WTC11 (cell line): ENCODE measurements at regions not wholly inside any gene's neighbourhood (a gene's known extent, or its start where the extent isn't known, plus 50 kb on each side); places are given as distances from the start of the nearest gene placed in this dataset.

Source experiments
- ATAC-seq: fragments of 200-7000 bp; cut with Tn5 transposase; 2 replicates; pipeline ENCODE4 v1.10.0; 2021; ENCODE audit warnings: mild to moderate bottlenecking, moderate library complexity
- CTCF ChIA-PET: fragments of 300-600 bp; sonication (Branson Sonifier 250); formaldehyde crosslinking; loops from one replicate; lab custom pipeline; 2021; ENCODE audit warnings: antibody characterized with exemption; lab: Charles Lee
- POLR2A ChIA-PET: fragments of 350-600 bp; sonication (Branson Sonifier 250); formaldehyde crosslinking; loops from one replicate; lab custom pipeline; 2021; ENCODE audit warnings: antibody characterized with exemption; lab: Charles Lee
- DNase-seq: peaks from one replicate; pipeline ENCODE4 v3.0.0; 2021; ENCODE audit warnings: low spot score
- H3K27ac Mint-ChIP-seq: 2 replicates; pipeline ENCODE4 v1.8.0; 2021; ENCODE audit warnings: mixed read lengths
- H3K27me3 Mint-ChIP-seq: 2 replicates; pipeline ENCODE4 v1.8.0; 2021; ENCODE audit warnings: low read depth, mild to moderate bottlenecking, moderate library complexity, mixed read lengths
- H3K36me3 Mint-ChIP-seq: 2 replicates; pipeline ENCODE4 v1.8.0; 2021; ENCODE audit warnings: mixed read lengths
- H3K4me1 Mint-ChIP-seq: 2 replicates; pipeline ENCODE4 v1.8.0; 2022; ENCODE audit warnings: mixed read lengths
- H3K4me3 Mint-ChIP-seq: 2 replicates; pipeline ENCODE4 v1.8.0; 2021; ENCODE audit warnings: mild to moderate bottlenecking, moderate library complexity, mixed read lengths
- H3K9me3 Mint-ChIP-seq: 2 replicates; pipeline ENCODE4 v1.8.0; 2021; ENCODE audit warnings: mixed read lengths
- AFF4 ChIP-seq: sonication (generic); formaldehyde crosslinking; IDR thresholded peaks from 2 replicates; pipeline ENCODE4 v1.8.1; 2023; ENCODE audit warnings: mild to moderate bottlenecking, missing genetic modification reagents, borderline replicate concordance
- E2F5 ChIP-seq: sonication (generic); formaldehyde crosslinking; IDR thresholded peaks from 2 replicates; pipeline ENCODE4 v1.8.1; 2022; ENCODE audit warnings: mild to moderate bottlenecking, moderate library complexity, missing genetic modification reagents
- HMGXB4 ChIP-seq: sonication (generic); formaldehyde crosslinking; IDR thresholded peaks from 2 replicates; pipeline ENCODE4 v1.8.1; 2023; ENCODE audit warnings: mild to moderate bottlenecking, moderate library complexity, missing genetic modification reagents
- JAZF1 ChIP-seq: fragments of 250-450 bp; sonication (Bioruptor Pico); IDR thresholded peaks from 2 replicates; pipeline ENCODE4 v1.9.0; 2021; ENCODE audit warnings: moderate library complexity, mild to moderate bottlenecking, inconsistent platforms
- MXD4 ChIP-seq: fragments of 250-450 bp; sonication (Bioruptor Pico); IDR thresholded peaks from 2 replicates; pipeline ENCODE4 v1.8.0; 2021; ENCODE audit warnings: mild to moderate bottlenecking, moderate library complexity, borderline replicate concordance
- MYBL2 ChIP-seq: sonication (generic); formaldehyde crosslinking; IDR thresholded peaks from 2 replicates; pipeline ENCODE4 v1.8.1; 2023; ENCODE audit warnings: mild to moderate bottlenecking, moderate library complexity, missing genetic modification reagents
- PRRX2 ChIP-seq: fragments of 250-450 bp; sonication (Bioruptor Pico); IDR thresholded peaks from 2 replicates; pipeline ENCODE4 v1.8.0; 2021; ENCODE audit warnings: mild to moderate bottlenecking
- SMAD3 ChIP-seq: sonication (generic); formaldehyde crosslinking; IDR thresholded peaks from 2 replicates; pipeline ENCODE4 v1.8.0; 2022; ENCODE audit warnings: missing genetic modification reagents, mild to moderate bottlenecking, borderline replicate concordance
- SMAD4 ChIP-seq: sonication (generic); formaldehyde crosslinking; IDR thresholded peaks from 2 replicates; pipeline ENCODE4 v1.8.0; 2022; ENCODE audit warnings: mild to moderate bottlenecking, missing genetic modification reagents
- ZNF263 ChIP-seq: sonication (generic); formaldehyde crosslinking; IDR thresholded peaks from 2 replicates; pipeline ENCODE4 v1.8.1; 2022; ENCODE audit warnings: low read depth, mild to moderate bottlenecking, moderate library complexity, missing genetic modification reagents
- ZNF281 ChIP-seq: sonication (generic); formaldehyde crosslinking; IDR thresholded peaks from 2 replicates; pipeline ENCODE4 v1.8.0; 2023; ENCODE audit warnings: mild to moderate bottlenecking, missing genetic modification reagents
- ZNF317 ChIP-seq: sonication (generic); formaldehyde crosslinking; IDR thresholded peaks from 2 replicates; pipeline ENCODE4 v1.8.1; 2023; ENCODE audit warnings: low read depth, mild to moderate bottlenecking, moderate library complexity, missing genetic modification reagents, borderline replicate concordance
- ZNF416 ChIP-seq: fragments of 250-450 bp; sonication (Bioruptor Pico); IDR thresholded peaks from 2 replicates; pipeline ENCODE4 v1.9.0; 2021; ENCODE audit warnings: mild to moderate bottlenecking, inconsistent platforms
- TF ChIP-seq, protein P1 (sequence below): sonication (generic); formaldehyde crosslinking; IDR thresholded peaks from 2 replicates; pipeline ENCODE4 v1.8.1; 2022; ENCODE audit warnings: missing genetic modification reagents, borderline replicate concordance
- TF ChIP-seq, protein P2 (sequence below): sonication (generic); formaldehyde crosslinking; IDR thresholded peaks from 2 replicates; pipeline ENCODE4 v1.8.0; 2022; ENCODE audit warnings: mild to moderate bottlenecking, missing genetic modification reagents
- TF ChIP-seq, protein P3 (sequence below): sonication (generic); formaldehyde crosslinking; IDR thresholded peaks from 2 replicates; pipeline ENCODE4 v1.8.1; 2022; ENCODE audit warnings: mild to moderate bottlenecking, missing genetic modification reagents, moderate library complexity, borderline replicate concordance
- TF ChIP-seq, protein P4 (sequence below): sonication (generic); formaldehyde crosslinking; IDR thresholded peaks from 2 replicates; pipeline ENCODE4 v1.8.1; 2023; ENCODE audit warnings: mild to moderate bottlenecking, missing genetic modification reagents, moderate library complexity

- TF ChIP-seq, protein P1, sequence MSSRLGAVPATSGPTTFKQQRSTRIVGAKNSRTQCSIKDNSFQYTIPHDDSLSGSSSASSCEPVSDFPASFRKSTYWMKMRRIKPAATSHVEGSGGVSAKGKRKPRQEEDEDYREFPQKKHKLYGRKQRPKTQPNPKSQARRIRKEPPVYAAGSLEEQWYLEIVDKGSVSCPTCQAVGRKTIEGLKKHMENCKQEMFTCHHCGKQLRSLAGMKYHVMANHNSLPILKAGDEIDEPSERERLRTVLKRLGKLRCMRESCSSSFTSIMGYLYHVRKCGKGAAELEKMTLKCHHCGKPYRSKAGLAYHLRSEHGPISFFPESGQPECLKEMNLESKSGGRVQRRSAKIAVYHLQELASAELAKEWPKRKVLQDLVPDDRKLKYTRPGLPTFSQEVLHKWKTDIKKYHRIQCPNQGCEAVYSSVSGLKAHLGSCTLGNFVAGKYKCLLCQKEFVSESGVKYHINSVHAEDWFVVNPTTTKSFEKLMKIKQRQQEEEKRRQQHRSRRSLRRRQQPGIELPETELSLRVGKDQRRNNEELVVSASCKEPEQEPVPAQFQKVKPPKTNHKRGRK = no peak
Observed at GRCh38 chr6:20031342-20031741, 180.9 kb downstream of the MBOAT1 start (continued).

GRCh38 chr6:20033697-20034407 lies 178.4 kb downstream of the MBOAT1 start:
- CTCF ChIA-PET = interaction anchor here (1.8 kb wide), 1 partner anchor 92 kb away, joined by 5 read pairs; no protein-coding TSS in a partner anchor
- Mint-ChIP-seq H3K36me3 (peaks cover 15% of the 10 kb centered on the region), H3K27me3 (no peaks in the 10 kb centered on the region; the same call in 1 of the 2 replicates), H3K4me3 (no peak overlapping the region), H3K9me3 (peaks cover 22% of the 10 kb centered on the region), H3K27ac (no peak overlapping the region), H3K4me1 (peaks cover 22% of the 10 kb centered on the region)
- POLR2A ChIA-PET = no interaction called here
- DNase-seq (no peak), ATAC-seq (no peak; the same call in 1 of the 2 replicates)
- TF ChIP-seq SMAD3 = no peak
- TF ChIP-seq E2F5 = no peak
- TF ChIP-seq MXD4 (CRISPR knock-in tag) = no peak
- TF ChIP-seq, protein P1 = no peak
- no peak for TF ChIP-seq ZNF281 (CRISPR knock-in tag)
- TF ChIP-seq PRRX2 (CRISPR knock-in tag) = no peak
- no peak for TF ChIP-seq AFF4 (CRISPR knock-in tag)
- no peak for TF ChIP-seq ZNF317 (CRISPR knock-in tag)

GRCh38 chr6:20034408-20034769 lies 177.9 kb downstream of the MBOAT1 start:
- Mint-ChIP-seq H3K9me3 (peaks cover 28% of the 10 kb centered on the region), H3K27ac (no peak overlapping the region)
- no peak for TF ChIP-seq JAZF1 (CRISPR knock-in tag)
- TF ChIP-seq, protein P2, sequence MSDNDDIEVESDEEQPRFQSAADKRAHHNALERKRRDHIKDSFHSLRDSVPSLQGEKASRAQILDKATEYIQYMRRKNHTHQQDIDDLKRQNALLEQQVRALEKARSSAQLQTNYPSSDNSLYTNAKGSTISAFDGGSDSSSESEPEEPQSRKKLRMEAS (CRISPR knock-in tag) = no peak
- no peak for TF ChIP-seq ZNF263 (CRISPR knock-in tag)
- no peak for TF ChIP-seq ZNF416 (CRISPR knock-in tag)
- TF ChIP-seq, protein P3, sequence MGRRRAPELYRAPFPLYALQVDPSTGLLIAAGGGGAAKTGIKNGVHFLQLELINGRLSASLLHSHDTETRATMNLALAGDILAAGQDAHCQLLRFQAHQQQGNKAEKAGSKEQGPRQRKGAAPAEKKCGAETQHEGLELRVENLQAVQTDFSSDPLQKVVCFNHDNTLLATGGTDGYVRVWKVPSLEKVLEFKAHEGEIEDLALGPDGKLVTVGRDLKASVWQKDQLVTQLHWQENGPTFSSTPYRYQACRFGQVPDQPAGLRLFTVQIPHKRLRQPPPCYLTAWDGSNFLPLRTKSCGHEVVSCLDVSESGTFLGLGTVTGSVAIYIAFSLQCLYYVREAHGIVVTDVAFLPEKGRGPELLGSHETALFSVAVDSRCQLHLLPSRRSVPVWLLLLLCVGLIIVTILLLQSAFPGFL = no peak
- TF ChIP-seq SMAD4 (CRISPR knock-in tag) = no peak
- no peak for TF ChIP-seq MYBL2
- no peak for TF ChIP-seq HMGXB4
- TF ChIP-seq, protein P4, sequence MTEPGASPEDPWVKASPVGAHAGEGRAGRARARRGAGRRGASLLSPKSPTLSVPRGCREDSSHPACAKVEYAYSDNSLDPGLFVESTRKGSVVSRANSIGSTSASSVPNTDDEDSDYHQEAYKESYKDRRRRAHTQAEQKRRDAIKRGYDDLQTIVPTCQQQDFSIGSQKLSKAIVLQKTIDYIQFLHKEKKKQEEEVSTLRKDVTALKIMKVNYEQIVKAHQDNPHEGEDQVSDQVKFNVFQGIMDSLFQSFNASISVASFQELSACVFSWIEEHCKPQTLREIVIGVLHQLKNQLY (CRISPR knock-in tag) = no peak

More at GRCh38 chr6:20034408-20034769, 177.9 kb downstream of the MBOAT1 start:
- DNase-seq = no peak
- ChIA-PET CTCF (interaction anchor here (0.6 kb wide), 1 partner anchor 13 kb away, joined by 3 read pairs; no protein-coding TSS in a partner anchor), POLR2A (no interaction called here)
- Mint-ChIP-seq H3K27me3 (no peaks in the 10 kb centered on the region; the same call in 1 of the 2 replicates), H3K4me3 (no peak overlapping the region), H3K4me1 (peaks cover 28% of the 10 kb centered on the region), H3K36me3 (peaks cover 15% of the 10 kb centered on the region)
- no peak for ATAC-seq
